GM12878 (cell line): ENCODE measurements at regions not wholly inside any gene's neighbourhood (a gene's known extent, or its start where the extent isn't known, plus 50 kb on each side); places are given as distances from the start of the nearest gene placed in this dataset.

Source experiments
- ATAC-seq: fragments of 200-7000 bp; cut with Tn5 transposase; 3 replicates; pipeline ENCODE4 v1.9.1; 2020; ENCODE audit warnings: mild to moderate bottlenecking, moderate library complexity
- BruUV-seq: library from RNA; stranded (reverse); fragments of 400-500 nt; replicated peaks from 2 replicates; lab custom pipeline; 2021; lab: Mats Ljungman, UMichigan
- CTCF ChIA-PET: fragments of 300-600 bp; sonication (Branson Sonifier 250); formaldehyde crosslinking; extraction: SDS; loops from one replicate; lab custom pipeline; 2021; ENCODE audit warnings: inconsistent platforms; lab: Yijun Ruan, JAX
- POLR2A ChIA-PET: fragments of 350-600 bp; formaldehyde crosslinking; extraction: SDS; loops from one replicate; lab custom pipeline; 2021; ENCODE audit warnings: inconsistent platforms; lab: Charles Lee
- RAD21 ChIA-PET: fragments of 300-600 bp; sonication (Branson Sonifier 250); formaldehyde crosslinking; loops from one replicate; lab custom pipeline; 2023; ENCODE audit warnings: antibody characterized with exemption; ENCODE audit not compliant: unreplicated experiment; lab: Charles Lee
- SMC1A ChIA-PET: fragments of 300-600 bp; sonication (Branson Sonifier 250); formaldehyde crosslinking; loops from one replicate; lab custom pipeline; 2023; ENCODE audit not compliant: unreplicated experiment, uncharacterized antibody; lab: Charles Lee
- DNase-seq: peaks from one replicate; pipeline ENCODE4 v3.0.0-alpha.2; 2011; ENCODE audit warnings: low read depth, low spot score
- FAIRE-seq: peaks from 3 replicates; lab custom pipeline; 2011; peaks lifted over from hg19 to GRCh38; lab: Jason Lieb, UNC
- H2AFZ ChIP-seq: 2 replicates; pipeline ENCODE4 v1.6.0; 2011; ENCODE audit warnings: low read depth, low read length, control low read depth; ENCODE audit not compliant: control insufficient read depth
- H3K27ac ChIP-seq: 2 replicates; pipeline ENCODE4 v1.5.1; 2011; ENCODE audit warnings: control low read depth; ENCODE audit not compliant: control insufficient read depth, insufficient read depth
- H3K27me3 ChIP-seq, 2 experiments: replicated peaks in 1 of 2; 2 replicates each; pipeline versions ENCODE4 v1.6.0 to v1.6.1; 2011; ENCODE audit warnings: low read length in 1 of 2; ENCODE audit not compliant: control insufficient read depth in 2 of 2, insufficient read depth in 2 of 2
- H3K36me3 ChIP-seq, 2 experiments: 2 replicates each; pipeline ENCODE4 v1.5.1; 2011; ENCODE audit warnings: low read length in 1 of 2; ENCODE audit not compliant: control insufficient read depth in 2 of 2, insufficient read depth in 2 of 2
- H3K4me1 ChIP-seq: 2 replicates; pipeline ENCODE4 v1.6.1; 2011; ENCODE audit warnings: mild to moderate bottlenecking, low read length, moderate library complexity, mixed read lengths; ENCODE audit not compliant: control insufficient read depth, insufficient read depth
- H3K4me2 ChIP-seq: 2 replicates; pipeline ENCODE4 v1.6.0; 2011; ENCODE audit warnings: control low read depth; ENCODE audit not compliant: control insufficient read depth, insufficient read depth
- H3K4me3 ChIP-seq: fragments of 200-600 bp; sonication (generic); 2 replicates; pipeline ENCODE4 v1.5.1; 2016
- H3K79me2 ChIP-seq: 2 replicates; pipeline ENCODE4 v1.6.0; 2011; ENCODE audit warnings: low read length; ENCODE audit not compliant: control insufficient read depth, insufficient read depth
- H3K9ac ChIP-seq: 2 replicates; pipeline ENCODE4 v1.8.0; 2011; ENCODE audit warnings: low read length, control low read depth, mixed read lengths; ENCODE audit not compliant: control insufficient read depth, insufficient read depth
- H3K9me3 ChIP-seq: replicated peaks from 3 replicates; pipeline ENCODE4 v1.5.1; 2011; ENCODE audit warnings: mild to moderate bottlenecking, low read length; ENCODE audit not compliant: control insufficient read depth, insufficient read depth
- H4K20me1 ChIP-seq: 2 replicates; pipeline ENCODE4 v1.6.0; 2011; ENCODE audit not compliant: control insufficient read depth, insufficient read depth
- ATF7 ChIP-seq: fragments of 450-650 bp; IDR thresholded peaks from 2 replicates; pipeline ENCODE4 v1.6.1; 2016; ENCODE audit warnings: low read depth, mild to moderate bottlenecking
- CHD2 ChIP-seq: IDR thresholded peaks from 2 replicates; pipeline ENCODE4 v1.6.1; 2011; ENCODE audit warnings: low read depth, low read length, improper control_type of control experiment, borderline replicate concordance
- CREM ChIP-seq: IDR thresholded peaks from 2 replicates; pipeline ENCODE4 v1.6.1; 2014; ENCODE audit warnings: antibody characterized with exemption, low read depth
- IKZF1 ChIP-seq: fragments of 450-650 bp; conservative IDR thresholded peaks from 2 replicates; pipeline ENCODE4 v1.6.1; 2017; ENCODE audit warnings: antibody characterized with exemption, mild to moderate bottlenecking
- NRF1 ChIP-seq: conservative IDR thresholded peaks from 2 replicates; pipeline ENCODE4 v1.6.1; 2011; ENCODE audit warnings: mild to moderate bottlenecking, low read depth, low read length, improper control_type of control experiment
- PML ChIP-seq: IDR thresholded peaks from 2 replicates; pipeline ENCODE4 v1.6.1; 2012; ENCODE audit warnings: low read length, inconsistent platforms
- RB1 ChIP-seq: fragments of 450-650 bp; formaldehyde crosslinking; IDR thresholded peaks from 2 replicates; pipeline ENCODE4 v1.6.1; 2017; ENCODE audit warnings: mild to moderate bottlenecking, borderline replicate concordance
- RBBP5 ChIP-seq: fragments of 200-600 bp; sonication (generic); conservative IDR thresholded peaks from 2 replicates; pipeline ENCODE4 v1.6.1; 2016
- SKIL ChIP-seq: fragments of 450-650 bp; IDR thresholded peaks from 2 replicates; pipeline ENCODE4 v1.6.1; 2017; ENCODE audit warnings: mild to moderate bottlenecking, low read depth, inconsistent platforms; ENCODE audit not compliant: poor library complexity, severe bottlenecking
- SREBF1 ChIP-seq: IDR thresholded peaks from 2 replicates; pipeline ENCODE4 v1.6.1; 2012; ENCODE audit warnings: mild to moderate bottlenecking, low read length
- TARDBP ChIP-seq: IDR thresholded peaks from 2 replicates; pipeline ENCODE4 v1.6.1; 2016; ENCODE audit warnings: borderline replicate concordance
- YY1 ChIP-seq: IDR thresholded peaks from 2 replicates; pipeline ENCODE4 v1.6.1; 2011; ENCODE audit warnings: low read depth, mild to moderate bottlenecking, low read length
- WGBS: methylation state at CpG from one replicate; pipeline ENCODE4 v1.1.6; 2016; ENCODE audit warnings: low lambda C conversion rate; ENCODE audit not compliant: insufficient replicate concordance, insufficient coverage; ENCODE audit errors: missing lambda C conversion rate; 5-methylcytosine and 5-hydroxymethylcytosine counted together
- in situ Hi-C: fragments of 300-500 bp; cut with MboI; formaldehyde crosslinking; loops from 9 replicates; pipeline ENCODE4 v1.14.3; 2018; ENCODE audit warnings: mixed read lengths
- intact Hi-C: fragments of 100-400 bp; cut with micrococcal nuclease; formaldehyde crosslinking; loops from one replicate; pipeline ENCODE4 v1.14.2; 2022; ENCODE audit not compliant: unreplicated experiment

- RAD21 ChIA-PET = no interaction called here
- DNase-seq (no peak), ATAC-seq (no peak), FAIRE-seq (no peak)
- Histone ChIP-seq H3K4me2 (peak overlapping the region; percentile 4; the same call in 1 of the 2 replicates), H4K20me1 (no peaks in the 10 kb centered on the region), H3K9ac (no peak overlapping the region), H3K4me1 (peaks cover 15% of the 10 kb centered on the region), H2AFZ (peak overlapping the region; percentile 46; the same call in 1 of the 2 replicates), H3K4me3 (no peak overlapping the region), H3K27ac (peak overlapping the region; percentile 22), H3K9me3 (no peaks in the 10 kb centered on the region), H3K36me3 (no peaks in the 10 kb centered on the region), H3K79me2 (no peaks in the 10 kb centered on the region), H3K27me3 (no peaks in the 10 kb centered on the region)
- POLR2A ChIA-PET = no interaction called here
- WGBS = 7% methylated on average over 7 of the region's 7 CpGs
- TF ChIP-seq SREBF1 (no peak), CHD2 (no peak), NRF1 (no peak), ATF7 (no peak), RB1 (no peak), CREM (no peak), PML (no peak), YY1 (no peak), TARDBP (no peak), SKIL (no peak), RBBP5 (no peak), IKZF1 (no peak)
- BruUV-seq = no TSS peak
- CTCF ChIA-PET = interaction anchor here (1.3 to 2.5 kb wide), 3 partner anchors 11 to 209 kb away, joined by 3 to 8 read pairs (median 5); no protein-coding TSS in a partner anchor
- in situ Hi-C loops (loop anchor here (25.0 kb wide), 1 partner anchor 450 kb away; the partner anchor contains the start of gene RSPH3), intact Hi-C loops (no loop called here)
- SMC1A ChIA-PET = interaction anchor here (1.7 kb wide), 1 partner anchor 288 kb away, joined by 5 read pairs; no protein-coding TSS in a partner anchor
Measured at GRCh38 chr6:159462431-159462830, 230.6 kb downstream of the SOD2 start.
